Osteoblast (primary cell): ENCODE measurements at regions not wholly inside any gene's neighbourhood (a gene's known extent, or its start where the extent isn't known, plus 50 kb on each side); places are given as distances from the start of the nearest gene placed in this dataset.

Experiments used
- DNase-seq: peaks from one replicate; pipeline ENCODE4 v3.0.0; 2011; ENCODE audit warnings: low spot score, mixed read lengths; ENCODE audit not compliant: insufficient read length; ENCODE audit errors: missing footprints
- H2AFZ ChIP-seq: 2 replicates; pipeline ENCODE4 v1.6.0; 2011; ENCODE audit warnings: mild to moderate bottlenecking, low read length
- H3K27ac ChIP-seq: 2 replicates; pipeline ENCODE4 v1.5.1; 2011; ENCODE audit warnings: mild to moderate bottlenecking, low read depth, low read length, moderate library complexity
- H3K27me3 ChIP-seq: 2 replicates; pipeline ENCODE4 v1.6.0; 2012; ENCODE audit warnings: mild to moderate bottlenecking, control low read depth, inconsistent platforms, low read length, moderate library complexity; ENCODE audit not compliant: insufficient read depth
- H3K36me3 ChIP-seq: 2 replicates; pipeline ENCODE4 v1.5.1; 2011; ENCODE audit warnings: mild to moderate bottlenecking, low read length, control low read depth, moderate library complexity; ENCODE audit not compliant: insufficient read depth
- H3K4me1 ChIP-seq: 2 replicates; pipeline ENCODE4 v1.5.1; 2011; ENCODE audit warnings: mild to moderate bottlenecking, low read length, control low read depth, moderate library complexity; ENCODE audit not compliant: insufficient read depth
- H3K4me2 ChIP-seq: 2 replicates; pipeline ENCODE4 v1.6.0; 2011; ENCODE audit warnings: mild to moderate bottlenecking, low read length; ENCODE audit not compliant: insufficient read depth
- H3K4me3 ChIP-seq: fragments of 200-600 bp; sonication (generic); 3 replicates; pipeline ENCODE4 v1.5.1; 2012; ENCODE audit warnings: mild to moderate bottlenecking, low read length, inconsistent platforms; ENCODE audit not compliant: insufficient read depth
- H3K79me2 ChIP-seq: 2 replicates; pipeline ENCODE4 v1.6.0; 2012; ENCODE audit warnings: mild to moderate bottlenecking, low read length, control low read depth, inconsistent platforms; ENCODE audit not compliant: insufficient read depth
- H3K9me3 ChIP-seq: 2 replicates; pipeline ENCODE4 v1.5.1; 2011; ENCODE audit warnings: low read depth, low read length, control low read depth
- H4K20me1 ChIP-seq: 2 replicates; pipeline ENCODE4 v1.6.0; 2012; ENCODE audit warnings: mild to moderate bottlenecking, low read length, control low read depth; ENCODE audit not compliant: insufficient read depth
- TF ChIP-seq, protein P1 (sequence below): IDR thresholded peaks from 2 replicates; pipeline ENCODE4 v1.5.1; 2011; ENCODE audit warnings: mild to moderate bottlenecking, low read depth, low read length, moderate library complexity; ENCODE audit errors: extremely low read depth

DNA sequence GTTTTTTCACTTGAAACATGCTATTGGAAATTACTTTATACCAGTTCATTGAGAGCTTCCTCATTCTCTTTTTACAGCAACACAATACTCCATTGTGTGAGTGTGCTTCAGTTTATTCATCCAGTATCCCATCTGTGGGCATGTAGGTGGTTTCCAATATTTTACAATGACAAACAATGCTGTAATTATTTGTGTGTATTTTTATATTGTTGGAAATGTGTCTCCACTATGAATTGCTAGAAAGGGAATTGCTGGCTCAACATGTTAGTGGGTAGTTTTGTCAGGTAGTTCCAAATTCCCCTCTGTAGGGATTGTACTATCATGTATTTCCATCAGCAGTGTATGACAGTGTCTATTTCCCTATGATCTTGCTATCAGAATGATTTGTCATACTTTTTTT, 65.8 kb upstream of the MAGI1 start:
- no peaks in the 10 kb centered on the region for H3K36me3 ChIP-seq
- TF ChIP-seq, protein P1, sequence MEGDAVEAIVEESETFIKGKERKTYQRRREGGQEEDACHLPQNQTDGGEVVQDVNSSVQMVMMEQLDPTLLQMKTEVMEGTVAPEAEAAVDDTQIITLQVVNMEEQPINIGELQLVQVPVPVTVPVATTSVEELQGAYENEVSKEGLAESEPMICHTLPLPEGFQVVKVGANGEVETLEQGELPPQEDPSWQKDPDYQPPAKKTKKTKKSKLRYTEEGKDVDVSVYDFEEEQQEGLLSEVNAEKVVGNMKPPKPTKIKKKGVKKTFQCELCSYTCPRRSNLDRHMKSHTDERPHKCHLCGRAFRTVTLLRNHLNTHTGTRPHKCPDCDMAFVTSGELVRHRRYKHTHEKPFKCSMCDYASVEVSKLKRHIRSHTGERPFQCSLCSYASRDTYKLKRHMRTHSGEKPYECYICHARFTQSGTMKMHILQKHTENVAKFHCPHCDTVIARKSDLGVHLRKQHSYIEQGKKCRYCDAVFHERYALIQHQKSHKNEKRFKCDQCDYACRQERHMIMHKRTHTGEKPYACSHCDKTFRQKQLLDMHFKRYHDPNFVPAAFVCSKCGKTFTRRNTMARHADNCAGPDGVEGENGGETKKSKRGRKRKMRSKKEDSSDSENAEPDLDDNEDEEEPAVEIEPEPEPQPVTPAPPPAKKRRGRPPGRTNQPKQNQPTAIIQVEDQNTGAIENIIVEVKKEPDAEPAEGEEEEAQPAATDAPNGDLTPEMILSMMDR, result no peak
- no peaks in the 10 kb centered on the region for H3K9me3 ChIP-seq
- H3K79me2 ChIP-seq, result no peaks in the 10 kb centered on the region
- no peak overlapping the region for H3K4me2 ChIP-seq
- H3K27ac ChIP-seq, result no peak overlapping the region
- H2AFZ ChIP-seq, result no peak overlapping the region
- H3K27me3 ChIP-seq, result no peaks in the 10 kb centered on the region
- H3K4me3 ChIP-seq, result no peak overlapping the region
- peaks cover 13% of the 10 kb centered on the region for H3K4me1 ChIP-seq
- no peaks in the 10 kb centered on the region for H4K20me1 ChIP-seq
- DNase-seq, result no peak

DNA sequence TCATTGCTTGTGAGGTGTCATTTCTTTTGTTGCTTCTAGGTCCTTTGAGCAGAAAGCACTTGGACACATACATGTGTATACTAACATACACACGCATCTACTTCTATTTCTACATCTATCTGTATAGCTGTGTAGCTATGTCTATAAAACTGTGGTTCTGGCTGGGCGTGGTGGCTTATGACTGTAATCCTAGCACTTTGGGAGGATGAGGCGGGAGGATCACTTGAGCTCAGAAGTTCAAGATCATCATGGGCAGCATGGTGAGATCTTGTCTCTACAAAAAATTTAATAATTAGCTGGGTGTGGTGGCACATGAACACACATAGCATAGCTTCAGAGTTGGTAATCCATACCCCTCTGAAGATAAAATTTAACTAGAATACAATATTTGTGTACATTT, 65.0 kb upstream of the MAGI1 start:
- H3K79me2 ChIP-seq, result no peaks in the 10 kb centered on the region
- no peaks in the 10 kb centered on the region for H4K20me1 ChIP-seq
- no peak overlapping the region for H2AFZ ChIP-seq
- TF ChIP-seq, protein P1, result no peak
- H3K27me3 ChIP-seq, result no peaks in the 10 kb centered on the region
- no peaks in the 10 kb centered on the region for H3K36me3 ChIP-seq
- no peak for DNase-seq
- no peak overlapping the region for H3K4me2 ChIP-seq
- H3K9me3 ChIP-seq, result no peaks in the 10 kb centered on the region
- H3K4me1 ChIP-seq, result peaks cover 21% of the 10 kb centered on the region
- H3K27ac ChIP-seq, result no peak overlapping the region
- H3K4me3 ChIP-seq, result no peak overlapping the region

DNA sequence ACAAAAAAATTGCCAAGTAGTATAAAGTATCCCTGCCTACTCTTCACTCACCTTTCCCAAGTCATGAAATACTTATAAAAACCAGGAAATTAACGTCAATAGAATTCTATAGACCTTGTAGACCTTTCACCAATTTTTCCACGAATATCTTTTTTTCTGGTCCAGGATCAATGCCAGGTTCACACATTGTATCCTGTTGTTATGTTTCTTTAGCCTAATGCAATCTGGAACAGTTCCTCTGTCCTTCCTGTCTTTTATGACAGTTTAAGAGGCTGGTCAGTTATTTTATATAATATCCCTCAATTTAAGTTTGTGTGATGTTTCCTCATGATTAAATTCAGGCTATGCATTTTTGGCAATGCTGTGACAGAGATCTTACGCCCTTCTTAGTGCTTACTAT, 63.2 kb upstream of the MAGI1 start:
- Histone ChIP-seq H3K79me2 (no peaks in the 10 kb centered on the region), H3K4me1 (peaks cover 22% of the 10 kb centered on the region), H3K36me3 (no peaks in the 10 kb centered on the region), H3K27me3 (no peaks in the 10 kb centered on the region), H2AFZ (no peak overlapping the region), H3K4me3 (no peak overlapping the region), H3K4me2 (no peak overlapping the region), H4K20me1 (no peaks in the 10 kb centered on the region), H3K9me3 (no peaks in the 10 kb centered on the region), H3K27ac (no peak overlapping the region)
- DNase-seq, result no peak
- TF ChIP-seq, protein P1, result no peak

DNA sequence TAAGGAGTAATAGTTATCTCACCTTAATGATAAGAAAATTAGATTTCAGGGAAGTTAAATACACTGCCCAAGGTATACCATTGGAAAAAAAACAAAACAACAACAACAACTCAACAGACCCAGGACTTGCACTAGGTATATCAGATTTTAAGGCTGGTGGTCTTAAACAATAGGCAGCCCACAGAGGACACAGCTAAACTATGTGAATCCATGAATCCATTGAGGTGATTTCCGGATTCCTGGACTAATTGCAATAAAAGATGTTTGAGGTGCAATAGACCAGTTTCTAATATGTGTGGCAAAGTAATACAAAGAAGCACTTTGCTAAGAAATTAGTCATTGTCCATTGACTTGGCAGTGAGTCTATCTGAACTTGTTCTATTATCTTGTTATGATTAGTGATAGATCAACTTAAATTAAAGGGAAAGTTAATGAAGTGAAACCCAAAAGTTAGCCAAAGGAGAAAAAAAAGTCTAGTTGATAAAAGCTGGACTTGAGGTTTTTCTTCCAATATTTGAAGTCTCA, 60.9 kb upstream of the MAGI1 start:
- Histone ChIP-seq H2AFZ (no peak overlapping the region), H3K27ac (no peak overlapping the region), H3K36me3 (no peaks in the 10 kb centered on the region), H3K4me3 (no peak overlapping the region), H3K27me3 (no peaks in the 10 kb centered on the region), H3K4me1 (peaks cover 25% of the 10 kb centered on the region), H3K79me2 (no peaks in the 10 kb centered on the region), H3K9me3 (peaks cover 3% of the 10 kb centered on the region), H3K4me2 (no peak overlapping the region), H4K20me1 (no peaks in the 10 kb centered on the region)
- DNase-seq, result no peak
- TF ChIP-seq, protein P1, result no peak
